A549 (cell line): ENCODE measurements at regions not wholly inside any gene's neighbourhood (a gene's known extent, or its start where the extent isn't known, plus 50 kb on each side); places are given as distances from the start of the nearest gene placed in this dataset.
"Not testable (repeated sequence)": the region's sequence is repeated elsewhere in the genome, so short reads cannot be mapped to it uniquely, and the experiment has no call there.

Experiments used
- CHD2 ChIP-seq: fragments of 150-350 bp; IDR thresholded peaks from 2 replicates; pipeline ENCODE4 v1.6.1; 2014; ENCODE audit warnings: low read length; ENCODE audit not compliant: partially characterized antibody
- CTCF ChIP-seq: fragments of >200 bp; sonication (Bioruptor Twin); formaldehyde crosslinking; IDR thresholded peaks from 3 replicates; pipeline ENCODE4 v1.5.1; 2016
- ESRRA ChIP-seq: fragments of 150-350 bp; IDR thresholded peaks from 2 replicates; pipeline ENCODE4 v1.6.1; 2014; ENCODE audit warnings: mild to moderate bottlenecking, low read length, borderline replicate concordance
- FOSL2 ChIP-seq, 2 experiments: fragments of 450-650 bp in 1 of 2; fragments of >200 bp in 1 of 2; sonication (Bioruptor Twin) in 1 of 2; formaldehyde crosslinking; IDR thresholded peaks; 2 replicates each; pipeline versions ENCODE4 v1.5.0 to v1.6.1; 2016 to 2020; ENCODE audit warnings: mild to moderate bottlenecking in 1 of 2, moderate library complexity in 1 of 2
- JUN ChIP-seq, 2 experiments: fragments of >200 bp; sonication (Bioruptor Twin); formaldehyde crosslinking; IDR thresholded peaks; 2 replicates in 1 of 2; 3 replicates in 1 of 2; pipeline ENCODE4 v1.6.1; 2016 to 2017
- JUNB ChIP-seq: fragments of >200 bp; sonication (Bioruptor Twin); formaldehyde crosslinking; IDR thresholded peaks from 2 replicates; pipeline ENCODE4 v1.6.1; 2016
- PBX3 ChIP-seq: IDR thresholded peaks from 2 replicates; pipeline ENCODE4 v1.6.1; 2012
- RCOR1 ChIP-seq: fragments of 150-350 bp; IDR thresholded peaks from 2 replicates; pipeline ENCODE4 v1.6.1; 2014; ENCODE audit warnings: antibody characterized with exemption, low read length, low read depth
- REST ChIP-seq: fragments of 200-600 bp; sonication (generic); IDR thresholded peaks from 2 replicates; pipeline ENCODE4 v1.6.1; 2016; ENCODE audit warnings: antibody characterized with exemption, mild to moderate bottlenecking, moderate library complexity
- RFX5 ChIP-seq: fragments of 450-650 bp; IDR thresholded peaks from 2 replicates; pipeline ENCODE4 v1.7.1; 2014; ENCODE audit warnings: antibody characterized with exemption, mild to moderate bottlenecking, moderate library complexity
- USF2 ChIP-seq: fragments of 450-650 bp; IDR thresholded peaks from 2 replicates; pipeline ENCODE4 v1.6.1; 2014; ENCODE audit warnings: antibody characterized with exemption

GRCh38 chr5:6547926-6548519, 84.8 kb downstream of the NSUN2 start:
- not testable (repeated sequence) for TF ChIP-seq RFX5; CHD2; PBX3; CTCF; JUNB; FOSL2 (IDR thresholded peaks at IDR 0.05); FOSL2 (CRISPR knock-in tag; IDR thresholded peaks at IDR 0.05); RCOR1; USF2; REST; ESRRA; JUN (IDR thresholded peaks at IDR 0.05)
